ENCODE measurements at regions not wholly inside any gene's neighbourhood (a gene's known extent, or its start where the extent isn't known, plus 50 kb on each side); places are given as distances from the start of the nearest gene placed in this dataset.

DNA sequence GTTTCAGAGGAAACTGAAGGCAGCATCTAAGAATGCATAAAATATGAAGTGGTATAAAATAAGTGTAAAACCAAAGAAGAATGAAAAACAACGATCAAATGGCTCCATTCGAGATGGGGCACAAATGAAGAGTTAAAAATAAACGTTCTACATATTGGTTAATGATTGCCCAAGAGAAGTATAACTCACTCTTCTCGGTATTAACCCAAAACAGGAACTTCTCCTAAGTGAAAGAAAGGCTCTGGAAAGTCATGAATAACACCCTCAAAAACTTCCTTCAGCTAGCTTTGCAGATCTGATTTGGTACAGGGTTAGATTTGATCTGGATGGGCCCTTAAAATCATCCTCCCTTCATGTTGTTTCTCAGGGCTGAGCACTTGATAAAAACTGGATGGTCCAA is 94.3 kb upstream of the ADO start:
- no peak for TF ChIP-seq EZH2 (IDR thresholded peaks at IDR 0.05; ENCODE audit: borderline replicate concordance, insufficient read depth, low read depth, low read length, poor library complexity, severe bottlenecking)
- TF ChIP-seq, protein P1, sequence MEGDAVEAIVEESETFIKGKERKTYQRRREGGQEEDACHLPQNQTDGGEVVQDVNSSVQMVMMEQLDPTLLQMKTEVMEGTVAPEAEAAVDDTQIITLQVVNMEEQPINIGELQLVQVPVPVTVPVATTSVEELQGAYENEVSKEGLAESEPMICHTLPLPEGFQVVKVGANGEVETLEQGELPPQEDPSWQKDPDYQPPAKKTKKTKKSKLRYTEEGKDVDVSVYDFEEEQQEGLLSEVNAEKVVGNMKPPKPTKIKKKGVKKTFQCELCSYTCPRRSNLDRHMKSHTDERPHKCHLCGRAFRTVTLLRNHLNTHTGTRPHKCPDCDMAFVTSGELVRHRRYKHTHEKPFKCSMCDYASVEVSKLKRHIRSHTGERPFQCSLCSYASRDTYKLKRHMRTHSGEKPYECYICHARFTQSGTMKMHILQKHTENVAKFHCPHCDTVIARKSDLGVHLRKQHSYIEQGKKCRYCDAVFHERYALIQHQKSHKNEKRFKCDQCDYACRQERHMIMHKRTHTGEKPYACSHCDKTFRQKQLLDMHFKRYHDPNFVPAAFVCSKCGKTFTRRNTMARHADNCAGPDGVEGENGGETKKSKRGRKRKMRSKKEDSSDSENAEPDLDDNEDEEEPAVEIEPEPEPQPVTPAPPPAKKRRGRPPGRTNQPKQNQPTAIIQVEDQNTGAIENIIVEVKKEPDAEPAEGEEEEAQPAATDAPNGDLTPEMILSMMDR (IDR thresholded peaks at IDR 0.05), result no peak
